ENCODE measurements at regions not wholly inside any gene's neighbourhood (a gene's known extent, or its start where the extent isn't known, plus 50 kb on each side); places are given as distances from the start of the nearest gene placed in this dataset.

- 59% methylated on average over 7 of the region's 7 CpGs for WGBS
- Histone ChIP-seq H3K36me3 (ENCODE audit: insufficient read depth) (no peaks in the 10 kb centered on the region), H3K4me1 (ENCODE audit: insufficient read depth) (no peaks in the 10 kb centered on the region), H3K4me3 (ENCODE audit: low read depth, low read length) (no peak overlapping the region), H3K27ac (ENCODE audit: low read depth) (no peak overlapping the region)
- DNase-seq (ENCODE audit: extremely low spot score): no peak
Measured at GRCh38 chr15:29458361-29458760, 188.7 kb upstream of the NSMCE3 start.

GRCh38 chr15:29457729-29458128, 188.1 kb upstream of the NSMCE3 start:
- DNase-seq (ENCODE audit: extremely low spot score): no peak
- no peaks in the 10 kb centered on the region for H3K4me1 ChIP-seq (ENCODE audit: insufficient read depth)
- no peaks in the 10 kb centered on the region for H3K36me3 ChIP-seq (ENCODE audit: insufficient read depth)
- no peak overlapping the region for H3K27ac ChIP-seq (ENCODE audit: low read depth)
- 76% methylated on average over 6 of the region's 6 CpGs for WGBS
- no peak overlapping the region for H3K4me3 ChIP-seq (ENCODE audit: low read depth, low read length)

GRCh38 chr15:29456964-29457363, 187.3 kb upstream of the NSMCE3 start:
- 81% methylated on average over 8 of the region's 8 CpGs for WGBS
- no peak for DNase-seq (ENCODE audit: extremely low spot score)
- no peaks in the 10 kb centered on the region for H3K4me1 ChIP-seq (ENCODE audit: insufficient read depth)
- no peak overlapping the region for H3K4me3 ChIP-seq (ENCODE audit: low read depth, low read length)
- no peaks in the 10 kb centered on the region for H3K36me3 ChIP-seq (ENCODE audit: insufficient read depth)
- H3K27ac ChIP-seq (ENCODE audit: low read depth): no peak overlapping the region

- no peak overlapping the region for H3K27ac ChIP-seq (ENCODE audit: low read depth)
- 90% methylated on average over 4 of the region's 4 CpGs for WGBS
- DNase-seq (ENCODE audit: extremely low spot score): no peak
Measured at GRCh38 chr15:29456255-29456654, 186.6 kb upstream of the NSMCE3 start.

GRCh38 chr15:29455530-29455929, 185.9 kb upstream of the NSMCE3 start:
- H3K4me1 ChIP-seq (ENCODE audit: insufficient read depth): no peaks in the 10 kb centered on the region
- DNase-seq (ENCODE audit: extremely low spot score): no peak
- WGBS: 94% methylated on average over 4 of the region's 4 CpGs

More at GRCh38 chr15:29456255-29456654, 186.6 kb upstream of the NSMCE3 start:
- no peak overlapping the region for H3K4me3 ChIP-seq (ENCODE audit: low read depth, low read length)
- H3K4me1 ChIP-seq (ENCODE audit: insufficient read depth): no peaks in the 10 kb centered on the region
- no peaks in the 10 kb centered on the region for H3K36me3 ChIP-seq (ENCODE audit: insufficient read depth)

GRCh38 chr15:29455055-29455454, 185.4 kb upstream of the NSMCE3 start:
- 77% methylated on average over 3 of the region's 3 CpGs for WGBS
- H3K4me3 ChIP-seq (ENCODE audit: low read depth, low read length): no peak overlapping the region
- H3K4me1 ChIP-seq (ENCODE audit: insufficient read depth): no peaks in the 10 kb centered on the region
- no peak for DNase-seq (ENCODE audit: extremely low spot score)
- H3K36me3 ChIP-seq (ENCODE audit: insufficient read depth): no peaks in the 10 kb centered on the region
- H3K27ac ChIP-seq (ENCODE audit: low read depth): no peak overlapping the region

More at GRCh38 chr15:29455530-29455929, 185.9 kb upstream of the NSMCE3 start:
- Histone ChIP-seq H3K27ac (ENCODE audit: low read depth) (no peak overlapping the region), H3K36me3 (ENCODE audit: insufficient read depth) (no peaks in the 10 kb centered on the region), H3K4me3 (ENCODE audit: low read depth, low read length) (no peak overlapping the region)

- no peak for DNase-seq (ENCODE audit: extremely low spot score)
- Histone ChIP-seq H3K4me3 (ENCODE audit: low read depth, low read length) (no peak overlapping the region), H3K36me3 (ENCODE audit: insufficient read depth) (no peaks in the 10 kb centered on the region), H3K27ac (ENCODE audit: low read depth) (no peak overlapping the region), H3K4me1 (ENCODE audit: insufficient read depth) (no peaks in the 10 kb centered on the region)
- WGBS: 61% methylated on average over 5 of the region's 5 CpGs
Measured at GRCh38 chr15:29454506-29454905, 184.9 kb upstream of the NSMCE3 start.

- Histone ChIP-seq H3K36me3 (ENCODE audit: insufficient read depth) (no peaks in the 10 kb centered on the region), H3K4me1 (ENCODE audit: insufficient read depth) (no peaks in the 10 kb centered on the region), H3K27ac (ENCODE audit: low read depth) (no peak overlapping the region), H3K4me3 (ENCODE audit: low read depth, low read length) (no peak overlapping the region)
- WGBS: 26% methylated on average over 16 of the region's 16 CpGs
- DNase-seq (ENCODE audit: extremely low spot score): no peak
Measured at GRCh38 chr15:29452881-29453731, 183.5 kb upstream of the NSMCE3 start.

- 63% methylated on average over 18 of the region's 18 CpGs for WGBS
- Histone ChIP-seq H3K4me3 (ENCODE audit: low read depth, low read length) (no peak overlapping the region), H3K36me3 (ENCODE audit: insufficient read depth) (no peaks in the 10 kb centered on the region), H3K27ac (ENCODE audit: low read depth) (no peak overlapping the region), H3K4me1 (ENCODE audit: insufficient read depth) (no peaks in the 10 kb centered on the region)
- DNase-seq (ENCODE audit: extremely low spot score): no peak
Measured at GRCh38 chr15:29451201-29451781, 181.7 kb upstream of the NSMCE3 start.

GRCh38 chr15:29449136-29449535, 179.5 kb upstream of the NSMCE3 start:
- WGBS: 58% methylated on average over 2 of the region's 2 CpGs
- no peak for DNase-seq (ENCODE audit: extremely low spot score)
- Histone ChIP-seq H3K4me1 (ENCODE audit: insufficient read depth) (no peaks in the 10 kb centered on the region), H3K36me3 (ENCODE audit: insufficient read depth) (no peaks in the 10 kb centered on the region), H3K27ac (ENCODE audit: low read depth) (no peak overlapping the region), H3K4me3 (ENCODE audit: low read depth, low read length) (no peak overlapping the region)

GRCh38 chr15:29448320-29448719, 178.7 kb upstream of the NSMCE3 start:
- Histone ChIP-seq H3K4me3 (ENCODE audit: low read depth, low read length) (no peak overlapping the region), H3K27ac (ENCODE audit: low read depth) (no peak overlapping the region), H3K36me3 (ENCODE audit: insufficient read depth) (no peaks in the 10 kb centered on the region), H3K4me1 (ENCODE audit: insufficient read depth) (no peaks in the 10 kb centered on the region)
- DNase-seq (ENCODE audit: extremely low spot score): no peak
- 83% methylated on average over 4 of the region's 4 CpGs for WGBS

GRCh38 chr15:29446480-29446879, 176.9 kb upstream of the NSMCE3 start:
- 87% methylated on average over 3 of the region's 3 CpGs for WGBS

GRCh38 chr15:29442532-29442931, 172.9 kb upstream of the NSMCE3 start:
- Histone ChIP-seq H3K36me3 (ENCODE audit: insufficient read depth) (no peaks in the 10 kb centered on the region), H3K4me3 (ENCODE audit: low read depth, low read length) (no peak overlapping the region), H3K27ac (ENCODE audit: low read depth) (no peak overlapping the region), H3K4me1 (ENCODE audit: insufficient read depth) (no peaks in the 10 kb centered on the region)
- no peak for DNase-seq (ENCODE audit: extremely low spot score)
- WGBS: 84% methylated on average over 5 of the region's 5 CpGs

More at GRCh38 chr15:29446480-29446879, 176.9 kb upstream of the NSMCE3 start:
- Histone ChIP-seq H3K27ac (ENCODE audit: low read depth) (no peak overlapping the region), H3K4me3 (ENCODE audit: low read depth, low read length) (no peak overlapping the region), H3K4me1 (ENCODE audit: insufficient read depth) (no peaks in the 10 kb centered on the region), H3K36me3 (ENCODE audit: insufficient read depth) (no peaks in the 10 kb centered on the region)
- DNase-seq (ENCODE audit: extremely low spot score): no peak

- Histone ChIP-seq H3K4me3 (ENCODE audit: low read depth, low read length) (no peak overlapping the region), H3K27ac (ENCODE audit: low read depth) (no peak overlapping the region), H3K4me1 (ENCODE audit: insufficient read depth) (no peaks in the 10 kb centered on the region), H3K36me3 (ENCODE audit: insufficient read depth) (no peaks in the 10 kb centered on the region)
- no peak for DNase-seq (ENCODE audit: extremely low spot score)
- 88% methylated on average over 7 of the region's 7 CpGs for WGBS
Measured at GRCh38 chr15:29440541-29440940, 170.9 kb upstream of the NSMCE3 start.

All from urinary bladder (tissue), 3 donors.